ENCODE measurements at regions not wholly inside any gene's neighbourhood (a gene's known extent, or its start where the extent isn't known, plus 50 kb on each side); places are given as distances from the start of the nearest gene placed in this dataset.
A peak's percentile ranks its signal among the peaks of the same experiment; 100 is the strongest.
"Not testable (repeated sequence)": the region's sequence is repeated elsewhere in the genome, so short reads cannot be mapped to it uniquely, and the experiment has no call there.

DNA sequence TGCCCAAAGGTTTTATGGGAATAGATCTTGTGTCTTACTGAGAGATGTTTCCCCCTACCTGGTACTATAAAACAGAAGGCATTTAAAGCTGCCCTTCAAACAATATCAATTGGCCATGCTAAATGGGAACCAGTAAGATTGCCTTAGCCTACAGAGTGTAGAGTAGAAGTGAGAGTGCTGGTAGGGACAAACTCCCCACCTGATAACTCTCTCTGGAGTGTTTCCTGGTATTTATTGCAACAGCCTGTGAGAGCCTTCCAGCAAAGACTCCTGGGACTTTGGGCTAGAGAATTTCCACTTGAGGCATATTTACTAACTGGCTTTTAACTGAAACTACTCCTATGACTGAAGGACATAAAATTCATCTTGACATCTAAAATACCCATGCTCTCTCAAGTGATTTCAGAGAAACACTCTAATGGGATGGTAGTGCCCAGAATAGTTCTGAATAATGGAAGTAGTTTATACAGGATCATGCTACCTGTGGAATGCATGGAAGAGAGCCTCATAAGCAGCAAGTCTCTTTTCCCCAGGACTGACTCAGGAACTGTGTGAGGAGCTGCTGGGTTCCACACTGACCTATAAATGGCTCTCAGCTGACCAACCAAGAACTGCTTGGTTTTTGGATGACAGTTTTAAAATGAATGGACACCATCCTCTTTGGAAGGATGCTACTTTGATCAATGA is 132.7 kb upstream of the SLITRK5 start:
- Histone ChIP-seq H3K27ac (no peak overlapping the region), H3K4me3 (no peak overlapping the region), H3K9me3 (no peaks in the 10 kb centered on the region), H3K27me3 (ENCODE audit: insufficient read depth in 3 of 3, low read length in 2 of 3) (no peaks in the 10 kb centered on the region), H3K4me1 (no peaks in the 10 kb centered on the region), H3K36me3 (ENCODE audit: insufficient read depth in 1 of 2, low read depth in 1 of 2) (no peaks in the 10 kb centered on the region)
- TF ChIP-seq, protein P1, sequence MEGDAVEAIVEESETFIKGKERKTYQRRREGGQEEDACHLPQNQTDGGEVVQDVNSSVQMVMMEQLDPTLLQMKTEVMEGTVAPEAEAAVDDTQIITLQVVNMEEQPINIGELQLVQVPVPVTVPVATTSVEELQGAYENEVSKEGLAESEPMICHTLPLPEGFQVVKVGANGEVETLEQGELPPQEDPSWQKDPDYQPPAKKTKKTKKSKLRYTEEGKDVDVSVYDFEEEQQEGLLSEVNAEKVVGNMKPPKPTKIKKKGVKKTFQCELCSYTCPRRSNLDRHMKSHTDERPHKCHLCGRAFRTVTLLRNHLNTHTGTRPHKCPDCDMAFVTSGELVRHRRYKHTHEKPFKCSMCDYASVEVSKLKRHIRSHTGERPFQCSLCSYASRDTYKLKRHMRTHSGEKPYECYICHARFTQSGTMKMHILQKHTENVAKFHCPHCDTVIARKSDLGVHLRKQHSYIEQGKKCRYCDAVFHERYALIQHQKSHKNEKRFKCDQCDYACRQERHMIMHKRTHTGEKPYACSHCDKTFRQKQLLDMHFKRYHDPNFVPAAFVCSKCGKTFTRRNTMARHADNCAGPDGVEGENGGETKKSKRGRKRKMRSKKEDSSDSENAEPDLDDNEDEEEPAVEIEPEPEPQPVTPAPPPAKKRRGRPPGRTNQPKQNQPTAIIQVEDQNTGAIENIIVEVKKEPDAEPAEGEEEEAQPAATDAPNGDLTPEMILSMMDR (IDR thresholded peaks at IDR 0.05): no peak
- intact Hi-C loops (cut with DNase I): no loop called here
- ATAC-seq: no peak
- DNase-seq: no peak

DNA sequence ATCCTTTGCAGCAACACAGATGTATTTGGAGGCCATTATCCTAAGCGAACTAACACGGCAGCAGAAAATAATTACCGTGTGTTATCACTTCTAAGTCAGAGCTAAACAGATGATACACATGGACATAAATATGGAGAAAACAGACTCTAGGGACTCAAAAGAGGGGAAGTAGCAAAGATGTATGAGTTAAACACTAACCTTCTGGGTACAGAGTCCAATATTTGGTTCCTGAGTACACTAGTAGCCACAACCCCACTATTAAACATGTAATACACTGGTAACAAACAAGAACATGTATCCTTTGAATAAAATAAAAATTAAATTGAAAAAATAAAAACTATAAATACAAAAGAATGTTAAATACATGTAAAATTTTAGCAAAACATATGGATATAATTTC is 118.0 kb upstream of the SLITRK5 start:
- no peaks in the 10 kb centered on the region for H3K9me3 ChIP-seq
- 79 to 83% (median 82%) methylated on average over 3 of the region's 3 CpGs for WGBS, 3 donors
- DNase-seq (no peak), ATAC-seq (no peak)
- H3K36me3 ChIP-seq (ENCODE audit: insufficient read depth in 1 of 2, low read depth in 1 of 2): no peaks in the 10 kb centered on the region
- H3K4me3 ChIP-seq: no peak overlapping the region
- TF ChIP-seq, protein P1 (IDR thresholded peaks at IDR 0.05): no peak
- no peaks in the 10 kb centered on the region for H3K4me1 ChIP-seq
- H3K27me3 ChIP-seq (ENCODE audit: insufficient read depth in 3 of 3, low read length in 2 of 3): no peaks in the 10 kb centered on the region
- no peak overlapping the region for H3K27ac ChIP-seq
- intact Hi-C loops (cut with DNase I): no loop called here

GRCh38 chr13:87554045-87554444 is 117.1 kb upstream of the SLITRK5 start:
- TF ChIP-seq, protein P1 (IDR thresholded peaks at IDR 0.05): no peak
- no peak for ATAC-seq
- Histone ChIP-seq H3K36me3 (ENCODE audit: insufficient read depth in 1 of 2, low read depth in 1 of 2) (no peaks in the 10 kb centered on the region), H3K4me1 (no peaks in the 10 kb centered on the region), H3K9me3 (no peaks in the 10 kb centered on the region), H3K4me3 (no peak overlapping the region), H3K27me3 (ENCODE audit: insufficient read depth in 3 of 3, low read length in 2 of 3) (no peaks in the 10 kb centered on the region), H3K27ac (no peak overlapping the region)
- no peak for DNase-seq
- intact Hi-C loops (cut with DNase I): no loop called here
- WGBS, 3 donors: 72 to 81% (median 76%) methylated on average over 3 of the region's 3 CpGs

GRCh38 chr13:87557788-87558187 is 113.4 kb upstream of the SLITRK5 start:
- TF ChIP-seq, protein P1 (IDR thresholded peaks at IDR 0.05): no peak
- Histone ChIP-seq H3K36me3 (ENCODE audit: insufficient read depth in 1 of 2, low read depth in 1 of 2) (no peaks in the 10 kb centered on the region), H3K4me3 (no peak overlapping the region), H3K9me3 (no peaks in the 10 kb centered on the region), H3K27ac (no peak overlapping the region), H3K4me1 (no peaks in the 10 kb centered on the region), H3K27me3 (ENCODE audit: insufficient read depth in 3 of 3, low read length in 2 of 3) (no peaks in the 10 kb centered on the region)
- WGBS, 3 donors: 58 to 71% (median 64%) methylated on average over 2 of the region's 2 CpGs
- ATAC-seq: no peak
- no peak for DNase-seq
- intact Hi-C loops (cut with DNase I): no loop called here

- H3K9me3 ChIP-seq; ATAC-seq; H3K27ac ChIP-seq; H3K4me3 ChIP-seq; H3K27me3 ChIP-seq (ENCODE audit: insufficient read depth in 3 of 3, low read length in 2 of 3); H3K4me1 ChIP-seq; intact Hi-C loops (cut with DNase I); H3K36me3 ChIP-seq (ENCODE audit: insufficient read depth in 1 of 2, low read depth in 1 of 2): not testable (repeated sequence)
- DNase-seq: peak; percentile 5 to 35
- WGBS, 3 donors: 92 to 97% (median 96%) methylated on average over 29 to 31 of the region's 31 CpGs
These were observed 109.6 kb upstream of the SLITRK5 start for GRCh38 chr13:87561580-87561979.
